ENCODE measurements at regions not wholly inside any gene's neighbourhood (a gene's known extent, or its start where the extent isn't known, plus 50 kb on each side); places are given as distances from the start of the nearest gene placed in this dataset.

GRCh38 chr5:56624751-56625150, 190.6 kb upstream of the MAP3K1 start:
- no peak for DNase-seq (ENCODE audit: low spot score)
- no peak for TF ChIP-seq POLR2A (IDR thresholded peaks at IDR 0.05)
- no peak for TF ChIP-seq POLR2AphosphoS5 (IDR thresholded peaks at IDR 0.05)
- TF ChIP-seq CTCF (IDR thresholded peaks at IDR 0.05), result no peak
- Histone ChIP-seq H3K27ac (no peak overlapping the region), H3K27me3 (replicated peaks; ENCODE audit: insufficient read depth) (no peaks in the 10 kb centered on the region), H3K4me1 (replicated peaks) (no peaks in the 10 kb centered on the region), H3K9me3 (no peaks in the 10 kb centered on the region), H3K36me3 (no peaks in the 10 kb centered on the region), H3K4me3 (no peak overlapping the region)
- intact Hi-C loops (cut with DNase I), result no loop called here
- WGBS, result 90% methylated on average over 1 of the region's 1 CpG

- intact Hi-C loops (cut with DNase I), result no loop called here
- Histone ChIP-seq H3K4me3 (no peak overlapping the region), H3K27me3 (replicated peaks; ENCODE audit: insufficient read depth) (no peaks in the 10 kb centered on the region), H3K27ac (no peak overlapping the region), H3K9me3 (no peaks in the 10 kb centered on the region), H3K4me1 (replicated peaks) (no peaks in the 10 kb centered on the region), H3K36me3 (no peaks in the 10 kb centered on the region)
- no peak for DNase-seq (ENCODE audit: low spot score)
- 89% methylated on average over 2 of the region's 2 CpGs for WGBS
- TF ChIP-seq POLR2A (IDR thresholded peaks at IDR 0.05) (no peak), CTCF (IDR thresholded peaks at IDR 0.05) (no peak), POLR2AphosphoS5 (IDR thresholded peaks at IDR 0.05) (no peak)
Measured at GRCh38 chr5:56622141-56622540, 193.2 kb upstream of the MAP3K1 start.

GRCh38 chr5:56620903-56621677, 194.3 kb upstream of the MAP3K1 start:
- intact Hi-C loops (cut with DNase I), result no loop called here
- no peak overlapping the region for H3K27ac ChIP-seq
- no peaks in the 10 kb centered on the region for H3K4me1 ChIP-seq (replicated peaks)
- H3K36me3 ChIP-seq, result no peaks in the 10 kb centered on the region
- 95% methylated on average over 3 of the region's 3 CpGs for WGBS
- H3K4me3 ChIP-seq, result no peak overlapping the region
- H3K9me3 ChIP-seq, result no peaks in the 10 kb centered on the region
- no peaks in the 10 kb centered on the region for H3K27me3 ChIP-seq (replicated peaks; ENCODE audit: insufficient read depth)
- TF ChIP-seq POLR2AphosphoS5 (IDR thresholded peaks at IDR 0.05) (no peak), CTCF (IDR thresholded peaks at IDR 0.05) (no peak), POLR2A (IDR thresholded peaks at IDR 0.05) (no peak)
- DNase-seq (ENCODE audit: low spot score), result no peak

- peaks cover 6% of the 10 kb centered on the region for H3K4me1 ChIP-seq (replicated peaks)
- H3K9me3 ChIP-seq, result no peaks in the 10 kb centered on the region
- no peaks in the 10 kb centered on the region for H3K27me3 ChIP-seq (replicated peaks; ENCODE audit: insufficient read depth)
- no peaks in the 10 kb centered on the region for H3K36me3 ChIP-seq
- WGBS, result 94% methylated on average over 4 of the region's 4 CpGs
- no peak for DNase-seq (ENCODE audit: low spot score)
- no peak overlapping the region for H3K4me3 ChIP-seq
- no peak overlapping the region for H3K27ac ChIP-seq
- intact Hi-C loops (cut with DNase I), result no loop called here
- no peak for TF ChIP-seq POLR2AphosphoS5 (IDR thresholded peaks at IDR 0.05)
- TF ChIP-seq CTCF (IDR thresholded peaks at IDR 0.05), result no peak
- no peak for TF ChIP-seq POLR2A (IDR thresholded peaks at IDR 0.05)
Measured at GRCh38 chr5:56617998-56618397, 197.4 kb upstream of the MAP3K1 start.

All from prostate gland (tissue), 2 donors.